ENCODE measurements at regions not wholly inside any gene's neighbourhood (a gene's known extent, or its start where the extent isn't known, plus 50 kb on each side); places are given as distances from the start of the nearest gene placed in this dataset.

DNA sequence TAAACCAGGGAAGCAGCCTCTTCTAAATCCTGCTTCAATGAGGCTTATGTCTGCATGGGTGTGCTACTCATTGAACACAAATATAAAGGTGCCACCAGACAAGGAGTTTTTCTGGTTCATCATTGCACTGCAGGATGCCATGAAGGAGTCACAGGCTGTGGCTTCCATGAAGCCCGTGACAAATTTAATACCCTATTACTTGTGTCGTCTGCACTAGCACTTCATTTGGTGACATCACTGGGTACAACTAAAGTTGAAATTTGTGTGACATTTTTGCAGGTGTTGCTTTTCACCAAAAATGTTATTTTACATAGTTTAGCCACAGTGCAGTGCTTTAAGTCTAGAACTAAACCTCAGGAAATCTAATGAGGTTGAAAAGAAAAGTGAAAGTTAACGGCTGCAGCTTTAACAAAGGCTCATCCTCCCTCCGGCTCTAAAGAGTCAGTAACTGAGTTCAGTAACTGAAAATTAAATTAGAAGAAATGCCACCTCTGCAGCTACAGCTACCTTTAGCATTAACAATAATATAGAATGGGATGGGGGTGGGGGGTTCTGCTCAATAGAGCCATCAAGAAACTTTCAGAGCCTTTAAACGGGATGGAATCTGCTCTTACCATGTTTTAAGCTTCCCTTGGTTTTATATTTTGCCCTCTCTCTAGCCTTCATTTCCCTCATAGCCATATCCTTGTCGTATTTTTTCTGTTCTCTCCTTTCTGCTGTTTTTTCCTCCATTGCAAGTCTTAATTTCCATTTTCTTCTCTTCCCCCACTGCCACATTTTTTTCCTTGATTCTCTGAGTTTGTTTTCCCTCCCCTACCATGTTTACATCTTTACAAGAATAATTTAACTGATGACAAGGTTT is 233.8 kb upstream of the TMEM161B start:
- Histone ChIP-seq H3K4me3 (ENCODE audit: low read depth, low read length) (no peak overlapping the region), H3K14ac (ENCODE audit: low read length) (no peak overlapping the region), H3K9me3 (ENCODE audit: insufficient read depth, low read depth, low read length) (no peaks in the 10 kb centered on the region), H3K4ac (ENCODE audit: low read depth, low read length) (no peak overlapping the region), H4K91ac (ENCODE audit: low read depth, low read length) (no peak overlapping the region), H3K4me2 (ENCODE audit: low read length) (no peak overlapping the region), H3K27ac (ENCODE audit: low read depth, low read length) (no peak overlapping the region), H2BK5ac (ENCODE audit: low read depth, low read length, poor library complexity) (no peak overlapping the region), H3K36me3 (ENCODE audit: control insufficient read depth in 1 of 2, insufficient read depth in 2 of 2, low read length in 2 of 2) (no peaks in the 10 kb centered on the region), H3K4me1 (ENCODE audit: control insufficient read depth in 1 of 2, insufficient read depth in 2 of 2, low read length in 2 of 2) (no peaks in the 10 kb centered on the region), H3K79me1 (ENCODE audit: low read length) (no peaks in the 10 kb centered on the region), H3K9ac (ENCODE audit: low read length) (no peak overlapping the region), H4K8ac (ENCODE audit: low read depth, low read length) (no peak overlapping the region), H3K79me2 (ENCODE audit: control insufficient read depth, insufficient read depth, low read length, poor library complexity) (no peaks in the 10 kb centered on the region), H3K18ac (ENCODE audit: low read length) (no peak overlapping the region), H2BK120ac (ENCODE audit: insufficient read depth, low read length, poor library complexity) (no peak overlapping the region), H2BK12ac (ENCODE audit: low read length) (no peak overlapping the region), H3K27me3 (ENCODE audit: insufficient read depth, low read length) (no peaks in the 10 kb centered on the region), H2AFZ (ENCODE audit: insufficient read depth, low read length, poor library complexity) (no peak overlapping the region), H2AK5ac (ENCODE audit: low read length) (no peak overlapping the region), H4K12ac (ENCODE audit: low read depth, low read length) (no peak overlapping the region), H3K23ac (ENCODE audit: low read length) (no peak overlapping the region)
- DNase-seq: no peak
- WGBS (ENCODE audit: extremely low coverage, insufficient coverage, insufficient read length): no CpG with 5 or more reads among the region's 6 CpGs

DNA sequence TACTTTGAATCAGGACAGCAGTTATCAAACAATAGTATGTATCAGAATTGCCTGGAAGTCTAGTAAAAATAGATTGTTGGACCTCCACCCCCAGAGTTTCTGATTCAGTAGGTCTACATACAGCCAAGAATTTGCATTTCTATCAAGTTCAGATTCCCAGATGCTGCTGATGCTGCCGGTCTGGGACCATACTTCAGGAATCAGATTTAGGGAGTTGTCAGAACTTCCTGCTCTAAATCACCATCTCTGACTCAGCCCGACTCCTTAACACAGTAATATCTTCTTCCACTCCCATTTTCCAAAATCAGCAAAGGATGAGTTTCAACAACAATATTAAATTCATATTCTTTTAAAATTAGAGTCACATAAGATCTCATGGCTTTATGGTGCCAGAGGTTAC is 227.2 kb upstream of the TMEM161B start:
- no peak overlapping the region for H3K9ac ChIP-seq (ENCODE audit: low read length)
- no peaks in the 10 kb centered on the region for H3K4me1 ChIP-seq (ENCODE audit: control insufficient read depth in 1 of 2, insufficient read depth in 2 of 2, low read length in 2 of 2)
- no peaks in the 10 kb centered on the region for H3K36me3 ChIP-seq (ENCODE audit: control insufficient read depth in 1 of 2, insufficient read depth in 2 of 2, low read length in 2 of 2)
- H2BK5ac ChIP-seq (ENCODE audit: low read depth, low read length, poor library complexity): no peak overlapping the region
- no peak overlapping the region for H4K12ac ChIP-seq (ENCODE audit: low read depth, low read length)
- no peak overlapping the region for H3K4ac ChIP-seq (ENCODE audit: low read depth, low read length)
- no peak overlapping the region for H4K91ac ChIP-seq (ENCODE audit: low read depth, low read length)
- no peak overlapping the region for H3K14ac ChIP-seq (ENCODE audit: low read length)
- H2AK5ac ChIP-seq (ENCODE audit: low read length): no peak overlapping the region
- H4K8ac ChIP-seq (ENCODE audit: low read depth, low read length): no peak overlapping the region
- H3K4me3 ChIP-seq (ENCODE audit: low read depth, low read length): no peak overlapping the region
- DNase-seq: no peak
- H2AFZ ChIP-seq (ENCODE audit: insufficient read depth, low read length, poor library complexity): no peak overlapping the region
- WGBS (ENCODE audit: extremely low coverage, insufficient coverage, insufficient read length): no CpG with 5 or more reads among the region's 2 CpGs
- no peaks in the 10 kb centered on the region for H3K27me3 ChIP-seq (ENCODE audit: insufficient read depth, low read length)
- no peaks in the 10 kb centered on the region for H3K79me1 ChIP-seq (ENCODE audit: low read length)
- no peaks in the 10 kb centered on the region for H3K9me3 ChIP-seq (ENCODE audit: insufficient read depth, low read depth, low read length)
- no peaks in the 10 kb centered on the region for H3K79me2 ChIP-seq (ENCODE audit: control insufficient read depth, insufficient read depth, low read length, poor library complexity)
- no peak overlapping the region for H2BK120ac ChIP-seq (ENCODE audit: insufficient read depth, low read length, poor library complexity)
- no peak overlapping the region for H3K27ac ChIP-seq (ENCODE audit: low read depth, low read length)
- no peak overlapping the region for H3K4me2 ChIP-seq (ENCODE audit: low read length)
- no peak overlapping the region for H3K18ac ChIP-seq (ENCODE audit: low read length)
- no peak overlapping the region for H3K23ac ChIP-seq (ENCODE audit: low read length)
- no peak overlapping the region for H2BK12ac ChIP-seq (ENCODE audit: low read length)

DNA sequence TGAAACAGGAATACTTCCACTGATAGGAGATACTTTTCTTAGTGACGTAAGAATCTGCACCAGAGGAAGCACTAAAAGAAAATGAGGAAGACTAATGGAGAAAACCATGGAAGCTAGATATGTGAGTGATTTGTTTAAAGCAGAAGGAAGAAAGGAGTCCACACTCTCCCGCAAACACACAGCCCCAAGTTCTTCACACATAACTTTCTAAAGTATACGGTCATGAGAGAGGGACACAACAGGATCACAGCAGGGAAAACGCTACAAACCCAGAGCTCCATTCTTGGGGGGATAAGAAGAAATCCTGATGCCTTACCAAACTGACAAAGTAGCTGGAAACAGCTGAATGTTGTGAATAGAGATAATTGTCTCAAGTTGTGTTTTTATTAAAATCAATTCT is 222.2 kb upstream of the TMEM161B start:
- H3K4me1 ChIP-seq (ENCODE audit: control insufficient read depth in 1 of 2, insufficient read depth in 2 of 2, low read length in 2 of 2): no peaks in the 10 kb centered on the region
- no peaks in the 10 kb centered on the region for H3K36me3 ChIP-seq (ENCODE audit: control insufficient read depth in 1 of 2, insufficient read depth in 2 of 2, low read length in 2 of 2)
- no CpG with 5 or more reads among the region's 4 CpGs for WGBS (ENCODE audit: extremely low coverage, insufficient coverage, insufficient read length)
- no peak overlapping the region for H3K4me2 ChIP-seq (ENCODE audit: low read length)
- no peak overlapping the region for H2BK12ac ChIP-seq (ENCODE audit: low read length)
- no peak overlapping the region for H2AFZ ChIP-seq (ENCODE audit: insufficient read depth, low read length, poor library complexity)
- H3K79me2 ChIP-seq (ENCODE audit: control insufficient read depth, insufficient read depth, low read length, poor library complexity): no peaks in the 10 kb centered on the region
- no peak overlapping the region for H3K14ac ChIP-seq (ENCODE audit: low read length)
- H3K23ac ChIP-seq (ENCODE audit: low read length): no peak overlapping the region
- H3K27me3 ChIP-seq (ENCODE audit: insufficient read depth, low read length): no peaks in the 10 kb centered on the region
- no peak overlapping the region for H4K12ac ChIP-seq (ENCODE audit: low read depth, low read length)
- no peak overlapping the region for H3K27ac ChIP-seq (ENCODE audit: low read depth, low read length)
- H4K8ac ChIP-seq (ENCODE audit: low read depth, low read length): no peak overlapping the region
- no peak overlapping the region for H2BK5ac ChIP-seq (ENCODE audit: low read depth, low read length, poor library complexity)
- H3K9ac ChIP-seq (ENCODE audit: low read length): no peak overlapping the region
- no peaks in the 10 kb centered on the region for H3K79me1 ChIP-seq (ENCODE audit: low read length)
- H3K4me3 ChIP-seq (ENCODE audit: low read depth, low read length): no peak overlapping the region
- H2AK5ac ChIP-seq (ENCODE audit: low read length): no peak overlapping the region
- H4K91ac ChIP-seq (ENCODE audit: low read depth, low read length): no peak overlapping the region
- no peak for DNase-seq
- no peak overlapping the region for H3K18ac ChIP-seq (ENCODE audit: low read length)
- H3K4ac ChIP-seq (ENCODE audit: low read depth, low read length): no peak overlapping the region
- no peaks in the 10 kb centered on the region for H3K9me3 ChIP-seq (ENCODE audit: insufficient read depth, low read depth, low read length)
- no peak overlapping the region for H2BK120ac ChIP-seq (ENCODE audit: insufficient read depth, low read length, poor library complexity)

- Histone ChIP-seq H4K8ac (ENCODE audit: low read depth, low read length) (no peak overlapping the region), H3K23ac (ENCODE audit: low read length) (no peak overlapping the region), H3K4me3 (ENCODE audit: low read depth, low read length) (no peak overlapping the region), H3K4ac (ENCODE audit: low read depth, low read length) (no peak overlapping the region), H3K18ac (ENCODE audit: low read length) (no peak overlapping the region), H2AK5ac (ENCODE audit: low read length) (no peak overlapping the region), H3K9ac (ENCODE audit: low read length) (no peak overlapping the region), H3K4me1 (ENCODE audit: control insufficient read depth in 1 of 2, insufficient read depth in 2 of 2, low read length in 2 of 2) (no peaks in the 10 kb centered on the region), H4K12ac (ENCODE audit: low read depth, low read length) (no peak overlapping the region), H2BK120ac (ENCODE audit: insufficient read depth, low read length, poor library complexity) (no peak overlapping the region), H3K4me2 (ENCODE audit: low read length) (no peak overlapping the region), H3K9me3 (ENCODE audit: insufficient read depth, low read depth, low read length) (no peaks in the 10 kb centered on the region), H4K91ac (ENCODE audit: low read depth, low read length) (no peak overlapping the region), H3K36me3 (ENCODE audit: control insufficient read depth in 1 of 2, insufficient read depth in 2 of 2, low read length in 2 of 2) (no peaks in the 10 kb centered on the region), H3K79me1 (ENCODE audit: low read length) (no peaks in the 10 kb centered on the region), H2AFZ (ENCODE audit: insufficient read depth, low read length, poor library complexity) (no peak overlapping the region), H3K79me2 (ENCODE audit: control insufficient read depth, insufficient read depth, low read length, poor library complexity) (no peaks in the 10 kb centered on the region), H3K27ac (ENCODE audit: low read depth, low read length) (no peak overlapping the region), H3K14ac (ENCODE audit: low read length) (no peak overlapping the region), H2BK5ac (ENCODE audit: low read depth, low read length, poor library complexity) (no peak overlapping the region), H2BK12ac (ENCODE audit: low read length) (no peak overlapping the region), H3K27me3 (ENCODE audit: insufficient read depth, low read length) (no peaks in the 10 kb centered on the region)
- DNase-seq: no peak
- WGBS (ENCODE audit: extremely low coverage, insufficient coverage, insufficient read length): no CpG with 5 or more reads among the region's 6 CpGs
Measured at GRCh38 chr5:88489364-88489763, 220.7 kb upstream of the TMEM161B start.

Measured in trophoblast cell (in vitro differentiated cells and primary cell).